ENCODE measurements at regions not wholly inside any gene's neighbourhood (a gene's known extent, or its start where the extent isn't known, plus 50 kb on each side); places are given as distances from the start of the nearest gene placed in this dataset.

DNA sequence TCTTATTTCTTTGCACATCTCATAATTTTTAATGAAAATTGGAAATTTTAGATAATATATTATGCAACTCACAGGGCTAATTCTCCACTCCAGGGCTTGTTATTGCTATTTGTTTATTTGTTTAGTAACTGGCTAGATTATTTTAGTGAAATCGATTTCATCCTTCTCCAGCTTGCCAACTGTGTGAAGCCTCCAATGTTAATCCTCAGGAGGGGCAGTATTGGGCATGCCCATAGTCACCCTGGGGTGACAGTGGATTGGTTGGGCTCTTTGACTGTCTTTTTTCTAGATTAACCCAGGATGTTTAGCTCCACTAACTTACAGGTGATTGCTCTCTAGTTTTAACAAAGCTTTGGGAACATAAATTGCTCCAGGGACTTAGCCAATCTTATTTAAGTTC is 450.1 kb downstream of the BMP2 start:
- TF ChIP-seq, protein P1, sequence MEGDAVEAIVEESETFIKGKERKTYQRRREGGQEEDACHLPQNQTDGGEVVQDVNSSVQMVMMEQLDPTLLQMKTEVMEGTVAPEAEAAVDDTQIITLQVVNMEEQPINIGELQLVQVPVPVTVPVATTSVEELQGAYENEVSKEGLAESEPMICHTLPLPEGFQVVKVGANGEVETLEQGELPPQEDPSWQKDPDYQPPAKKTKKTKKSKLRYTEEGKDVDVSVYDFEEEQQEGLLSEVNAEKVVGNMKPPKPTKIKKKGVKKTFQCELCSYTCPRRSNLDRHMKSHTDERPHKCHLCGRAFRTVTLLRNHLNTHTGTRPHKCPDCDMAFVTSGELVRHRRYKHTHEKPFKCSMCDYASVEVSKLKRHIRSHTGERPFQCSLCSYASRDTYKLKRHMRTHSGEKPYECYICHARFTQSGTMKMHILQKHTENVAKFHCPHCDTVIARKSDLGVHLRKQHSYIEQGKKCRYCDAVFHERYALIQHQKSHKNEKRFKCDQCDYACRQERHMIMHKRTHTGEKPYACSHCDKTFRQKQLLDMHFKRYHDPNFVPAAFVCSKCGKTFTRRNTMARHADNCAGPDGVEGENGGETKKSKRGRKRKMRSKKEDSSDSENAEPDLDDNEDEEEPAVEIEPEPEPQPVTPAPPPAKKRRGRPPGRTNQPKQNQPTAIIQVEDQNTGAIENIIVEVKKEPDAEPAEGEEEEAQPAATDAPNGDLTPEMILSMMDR (IDR thresholded peaks at IDR 0.05), result no peak
- Histone ChIP-seq H3K4me1 (ENCODE audit: low read depth) (no peaks in the 10 kb centered on the region), H3K36me3 (ENCODE audit: low read depth) (no peaks in the 10 kb centered on the region), H3K9me3 (no peaks in the 10 kb centered on the region), H3K4me3 (no peak overlapping the region)
- ATAC-seq (no peak), DNase-seq (no peak)
- intact Hi-C loops (cut with DNase I, micrococcal nuclease), result no loop called here

DNA sequence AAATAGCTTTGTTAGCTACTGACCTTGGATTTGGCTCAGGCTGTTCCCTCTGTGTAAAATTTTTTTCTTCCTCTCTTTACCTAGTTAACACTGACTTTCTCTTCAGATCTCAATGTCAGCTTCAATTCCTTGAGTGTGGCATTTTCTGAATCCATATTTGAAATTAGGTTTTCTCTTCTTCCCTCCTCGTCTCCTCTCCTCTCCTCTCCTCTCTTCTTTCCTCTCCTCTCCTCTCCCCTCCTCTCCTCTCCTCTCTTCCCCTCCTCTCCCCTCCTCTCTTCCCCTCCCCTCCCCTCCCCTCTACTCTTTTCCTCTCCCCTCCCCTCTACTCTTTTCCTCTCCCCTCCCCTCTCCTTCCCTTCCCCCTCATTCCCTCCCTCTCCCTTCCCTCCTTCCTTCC is 453.3 kb downstream of the BMP2 start:
- no peaks in the 10 kb centered on the region for H3K4me1 ChIP-seq (ENCODE audit: low read depth)
- intact Hi-C loops (cut with DNase I, micrococcal nuclease), result no loop called here
- no peaks in the 10 kb centered on the region for H3K9me3 ChIP-seq
- TF ChIP-seq, protein P1 (IDR thresholded peaks at IDR 0.05), result no peak
- H3K4me3 ChIP-seq, result no peak overlapping the region
- ATAC-seq (no peak), DNase-seq (no peak)
- H3K36me3 ChIP-seq (ENCODE audit: low read depth), result no peaks in the 10 kb centered on the region

- Histone ChIP-seq H3K4me1 (ENCODE audit: low read depth) (no peaks in the 10 kb centered on the region), H3K4me3 (no peak overlapping the region), H3K36me3 (ENCODE audit: low read depth) (no peaks in the 10 kb centered on the region), H3K9me3 (no peaks in the 10 kb centered on the region)
- ATAC-seq (no peak), DNase-seq (no peak)
- intact Hi-C loops (cut with DNase I, micrococcal nuclease), result no loop called here
- TF ChIP-seq, protein P1 (IDR thresholded peaks at IDR 0.05), result no peak
Observed at GRCh38 chr20:7226156-7226555, 458.7 kb downstream of the BMP2 start.

DNA sequence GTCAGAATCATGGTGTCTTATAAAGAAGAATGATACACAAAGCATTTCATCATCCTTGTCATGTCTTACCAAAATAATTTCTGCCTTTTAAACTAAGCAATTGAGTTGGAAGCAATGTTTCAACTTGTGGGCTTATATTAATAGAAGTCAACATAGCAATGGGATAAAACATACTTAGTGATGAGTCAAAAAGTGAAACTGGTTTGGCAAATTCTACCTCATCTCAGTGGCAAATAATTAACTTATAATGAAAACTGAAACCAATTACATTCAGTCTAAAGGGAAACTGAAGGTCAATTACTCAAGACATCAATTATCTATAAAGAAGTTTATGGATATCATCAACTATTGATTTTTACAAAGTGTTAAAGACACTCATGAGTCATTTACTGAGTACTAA is 463.8 kb downstream of the BMP2 start:
- no peak overlapping the region for H3K4me3 ChIP-seq
- ATAC-seq (no peak), DNase-seq (no peak)
- no peaks in the 10 kb centered on the region for H3K36me3 ChIP-seq (ENCODE audit: low read depth)
- H3K4me1 ChIP-seq (ENCODE audit: low read depth), result no peaks in the 10 kb centered on the region
- H3K9me3 ChIP-seq, result no peaks in the 10 kb centered on the region
- intact Hi-C loops (cut with DNase I, micrococcal nuclease), result no loop called here
- TF ChIP-seq, protein P1 (IDR thresholded peaks at IDR 0.05), result no peak

GRCh38 chr20:7232796-7233195 is 465.3 kb downstream of the BMP2 start:
- intact Hi-C loops (cut with DNase I, micrococcal nuclease), result no loop called here
- Histone ChIP-seq H3K4me3 (no peak overlapping the region), H3K9me3 (no peaks in the 10 kb centered on the region), H3K4me1 (ENCODE audit: low read depth) (no peaks in the 10 kb centered on the region), H3K36me3 (ENCODE audit: low read depth) (no peaks in the 10 kb centered on the region)
- no peak for ATAC-seq
- TF ChIP-seq, protein P1 (IDR thresholded peaks at IDR 0.05), result no peak
- no peak for DNase-seq

DNA sequence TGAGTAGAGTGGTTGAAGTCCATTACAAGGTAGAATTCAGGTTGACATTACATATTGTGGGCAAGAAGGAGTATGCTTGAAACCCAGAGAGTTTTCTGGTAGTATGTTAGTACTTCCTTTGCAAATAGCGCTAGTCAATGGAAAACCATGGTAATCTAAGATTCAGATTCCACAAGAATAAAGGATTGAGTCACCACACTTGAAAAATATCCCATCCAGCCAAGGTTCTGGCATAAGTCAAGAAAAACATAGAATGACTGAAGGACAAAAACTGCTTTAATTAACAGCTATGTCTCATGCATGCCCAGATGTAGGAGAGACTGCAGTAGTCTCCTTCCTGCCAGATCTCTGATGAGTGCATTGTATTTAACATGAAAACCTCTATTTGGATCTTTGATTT is 469.8 kb downstream of the BMP2 start:
- Histone ChIP-seq H3K4me3 (no peak overlapping the region), H3K4me1 (ENCODE audit: low read depth) (no peaks in the 10 kb centered on the region), H3K9me3 (no peaks in the 10 kb centered on the region), H3K36me3 (ENCODE audit: low read depth) (no peaks in the 10 kb centered on the region)
- TF ChIP-seq, protein P1 (IDR thresholded peaks at IDR 0.05), result no peak
- DNase-seq (no peak), ATAC-seq (no peak)
- intact Hi-C loops (cut with DNase I, micrococcal nuclease), result no loop called here
